ENCODE measurements at regions not wholly inside any gene's neighbourhood (a gene's known extent, or its start where the extent isn't known, plus 50 kb on each side); places are given as distances from the start of the nearest gene placed in this dataset.

- TF ChIP-seq REST (IDR thresholded peaks at IDR 0.05; ENCODE audit: insufficient read depth in 1 of 2, low read depth in 2 of 2, low read length in 2 of 2) (no peak), POLR2AphosphoS5 (IDR thresholded peaks at IDR 0.05; ENCODE audit: low read depth, low read length) (no peak), TAF1 (IDR thresholded peaks at IDR 0.05; ENCODE audit: borderline replicate concordance, insufficient read depth, low read length) (no peak), SIN3A (IDR thresholded peaks at IDR 0.05; ENCODE audit: borderline replicate concordance, insufficient read depth, low read length) (no peak), FOXP2 (optimal IDR thresholded peaks at IDR 0.05; ENCODE audit: borderline replicate concordance, extremely low read depth, extremely low read length, insufficient read depth) (no peak)
Measured at GRCh38 chr9:95808011-95808410, 67.5 kb upstream of the ERCC6L2 start.

All from PFSK-1 (cell line).